Naive B cell (primary cell): ENCODE measurements at regions not wholly inside any gene's neighbourhood (a gene's known extent, or its start where the extent isn't known, plus 50 kb on each side); places are given as distances from the start of the nearest gene placed in this dataset.
"Not testable (repeated sequence)": the region's sequence is repeated elsewhere in the genome, so short reads cannot be mapped to it uniquely, and the experiment has no call there.

Experiments used
- ATAC-seq, 2 donors: fragments of 150-1000 bp; cut with Tn5 transposase; 2 replicates each; pipeline ENCODE4 v1.10.0; 2021; ENCODE audit warnings: low read depth in 2 of 2, mild to moderate bottlenecking in 2 of 2, moderate library complexity in 2 of 2
- DNase-seq: peaks from one replicate; pipeline ENCODE4 v3.0.0; 2022
- H3K27ac Mint-ChIP-seq, 6 donors: one replicate each; pipeline ENCODE4 v1.8.0; 2020 to 2022; ENCODE audit warnings: mild to moderate bottlenecking in 6 of 6, mixed read lengths in 6 of 6, moderate library complexity in 5 of 6, inconsistent platforms in 2 of 6
- H3K27me3 Mint-ChIP-seq, 3 donors: one replicate each; pipeline ENCODE4 v1.8.0; 2021 to 2022; ENCODE audit warnings: mixed read lengths in 3 of 3, mild to moderate bottlenecking in 1 of 3
- H3K36me3 Mint-ChIP-seq, 2 donors: one replicate each; pipeline ENCODE4 v1.8.0; 2020 to 2022; ENCODE audit warnings: mixed read lengths in 2 of 2, inconsistent platforms in 1 of 2, mild to moderate bottlenecking in 1 of 2
- H3K4me1 Mint-ChIP-seq, 3 donors: one replicate each; pipeline ENCODE4 v1.8.0; 2020 to 2022; ENCODE audit warnings: mixed read lengths in 3 of 3, inconsistent platforms in 1 of 3, mild to moderate bottlenecking in 1 of 3, moderate library complexity in 1 of 3
- H3K4me3 Mint-ChIP-seq, 8 donors: one replicate each; pipeline ENCODE4 v1.8.0; 2020 to 2022; ENCODE audit warnings: mild to moderate bottlenecking in 8 of 8, mixed read lengths in 8 of 8, moderate library complexity in 8 of 8, inconsistent platforms in 2 of 8
- H3K9me3 Mint-ChIP-seq, 7 donors: one replicate each; pipeline ENCODE4 v1.8.0; 2020 to 2022; ENCODE audit warnings: mixed read lengths in 7 of 7, mild to moderate bottlenecking in 5 of 7, inconsistent platforms in 2 of 7, moderate library complexity in 1 of 7

- H3K4me1 Mint-ChIP-seq, result peaks cover 52 to 65% (median 60%) of the 10 kb centered on the region in 3 donors
- no peaks in the 10 kb centered on the region for H3K27me3 Mint-ChIP-seq
- peaks cover 0 to 5% (median 0%) of the 10 kb centered on the region in 7 donors for H3K9me3 Mint-ChIP-seq
- peak overlapping the region; percentile 84 to 100 (median 98) for H3K27ac Mint-ChIP-seq
- ATAC-seq (no peak), DNase-seq (no peak)
- H3K36me3 Mint-ChIP-seq, result no peaks in the 10 kb centered on the region
- H3K4me3 Mint-ChIP-seq, result peak overlapping the region in 7 of 8 donors; percentile 27 to 81 (median 56)
Measured at GRCh38 chr14:105581551-105582341, 55.4 kb downstream of the TMEM121 start.

DNA sequence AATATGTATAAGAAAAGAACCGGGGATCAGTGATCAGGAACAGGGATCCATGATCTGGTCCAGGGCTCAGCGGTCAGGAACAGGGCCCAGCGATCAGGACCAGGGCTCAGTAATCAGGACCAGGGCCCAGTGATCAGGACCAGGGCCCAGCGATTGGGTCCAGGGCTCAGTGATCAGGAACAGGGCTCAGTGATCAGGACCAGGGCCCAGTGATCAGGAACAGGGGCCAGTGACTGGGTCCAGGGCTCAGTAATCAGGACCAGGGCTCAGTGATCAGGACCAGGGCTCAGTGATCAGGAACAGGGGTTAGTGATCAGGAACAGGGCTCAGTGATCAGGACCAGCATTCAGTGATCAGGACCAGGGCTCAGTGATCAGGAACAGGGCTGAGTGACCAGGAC lies 56.3 kb downstream of the TMEM121 start:
- DNase-seq, result no peak

DNA sequence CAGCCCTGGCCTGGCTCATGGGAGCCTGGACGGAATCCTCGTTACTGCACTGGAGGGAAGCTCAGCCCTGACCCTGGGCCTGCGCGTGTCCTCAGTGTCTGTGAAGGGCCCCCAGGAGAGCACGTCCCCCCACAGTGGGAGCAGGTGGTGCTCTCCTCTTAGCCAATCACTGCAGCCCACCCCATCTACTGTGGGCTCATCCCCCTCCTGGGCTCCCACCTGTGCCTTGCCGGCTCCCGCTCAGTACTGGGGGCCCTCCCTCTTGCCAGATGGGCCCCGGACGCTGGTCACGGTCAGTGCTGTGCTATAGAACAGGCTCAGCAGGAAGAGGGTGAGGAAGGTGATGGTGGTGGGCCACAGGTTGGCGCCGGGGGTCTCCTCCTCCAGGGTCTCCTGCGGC lies 57.5 kb downstream of the TMEM121 start:
- not testable (repeated sequence) for H3K36me3 Mint-ChIP-seq, DNase-seq, ATAC-seq, H3K27me3 Mint-ChIP-seq, H3K9me3 Mint-ChIP-seq, H3K4me3 Mint-ChIP-seq
- Mint-ChIP-seq H3K4me1 (peaks cover 35 to 48% (median 48%) of the 10 kb centered on the region in 3 donors), H3K27ac (peak overlapping the region in 1 of 6 donors; percentile 76)

More for the DNA sequence above, 56.3 kb downstream of the TMEM121 start:
- H3K27me3 Mint-ChIP-seq, result no peaks in the 10 kb centered on the region
- peak overlapping the region in 7 of 8 donors; percentile 7 to 89 (median 53) for H3K4me3 Mint-ChIP-seq
- H3K4me1 Mint-ChIP-seq, result peaks cover 44 to 56% (median 54%) of the 10 kb centered on the region in 3 donors
- peaks cover 0 to 5% (median 0%) of the 10 kb centered on the region in 7 donors for H3K9me3 Mint-ChIP-seq
- no peaks in the 10 kb centered on the region for H3K36me3 Mint-ChIP-seq
- no peak for ATAC-seq
- H3K27ac Mint-ChIP-seq, result peak overlapping the region; percentile 91 to 100 (median 100)

- not testable (repeated sequence) for ATAC-seq, H3K36me3 Mint-ChIP-seq, H3K27me3 Mint-ChIP-seq, H3K9me3 Mint-ChIP-seq, DNase-seq
- H3K4me1 Mint-ChIP-seq, result peaks cover 35 to 56% (median 52%) of the 10 kb centered on the region in 3 donors
- H3K27ac Mint-ChIP-seq, result peak overlapping the region; percentile 66 to 98 (median 88)
- peak overlapping the region in 7 of 8 donors; percentile 59 to 81 (median 73) for H3K4me3 Mint-ChIP-seq
Measured at GRCh38 chr14:105585290-105585689, 58.9 kb downstream of the TMEM121 start.

DNA sequence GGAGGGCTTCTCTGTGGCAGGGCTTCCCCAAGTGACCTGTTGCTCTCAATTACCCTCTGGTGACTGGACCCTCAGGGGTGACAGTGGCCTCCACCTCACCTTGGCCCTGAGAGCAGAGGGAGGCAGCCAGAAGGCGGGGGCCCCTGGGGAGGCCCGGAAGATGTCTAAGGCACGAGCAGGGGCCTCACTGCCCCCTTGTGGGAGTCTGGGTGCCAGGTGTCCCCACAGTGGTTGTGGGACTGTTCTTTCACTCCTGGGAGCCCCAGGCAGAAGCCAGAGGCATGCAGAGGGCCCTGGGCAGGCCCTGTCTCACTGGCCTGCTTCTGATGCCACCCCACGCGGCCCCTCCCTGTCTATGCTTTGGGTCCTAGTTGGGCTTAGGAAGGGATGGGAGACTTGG lies 59.3 kb downstream of the TMEM121 start:
- not testable (repeated sequence) for H3K27me3 Mint-ChIP-seq, H3K36me3 Mint-ChIP-seq, H3K9me3 Mint-ChIP-seq
- ATAC-seq, result peak; percentile 52 to 60
- Mint-ChIP-seq H3K4me1 (peaks cover 31 to 52% (median 48%) of the 10 kb centered on the region in 3 donors), H3K27ac (peak overlapping the region in 5 of 6 donors; percentile 82 to 98 (median 94)), H3K4me3 (peak overlapping the region in 6 of 8 donors; percentile 36 to 81 (median 72))
- peak; percentile 42 for DNase-seq

DNA sequence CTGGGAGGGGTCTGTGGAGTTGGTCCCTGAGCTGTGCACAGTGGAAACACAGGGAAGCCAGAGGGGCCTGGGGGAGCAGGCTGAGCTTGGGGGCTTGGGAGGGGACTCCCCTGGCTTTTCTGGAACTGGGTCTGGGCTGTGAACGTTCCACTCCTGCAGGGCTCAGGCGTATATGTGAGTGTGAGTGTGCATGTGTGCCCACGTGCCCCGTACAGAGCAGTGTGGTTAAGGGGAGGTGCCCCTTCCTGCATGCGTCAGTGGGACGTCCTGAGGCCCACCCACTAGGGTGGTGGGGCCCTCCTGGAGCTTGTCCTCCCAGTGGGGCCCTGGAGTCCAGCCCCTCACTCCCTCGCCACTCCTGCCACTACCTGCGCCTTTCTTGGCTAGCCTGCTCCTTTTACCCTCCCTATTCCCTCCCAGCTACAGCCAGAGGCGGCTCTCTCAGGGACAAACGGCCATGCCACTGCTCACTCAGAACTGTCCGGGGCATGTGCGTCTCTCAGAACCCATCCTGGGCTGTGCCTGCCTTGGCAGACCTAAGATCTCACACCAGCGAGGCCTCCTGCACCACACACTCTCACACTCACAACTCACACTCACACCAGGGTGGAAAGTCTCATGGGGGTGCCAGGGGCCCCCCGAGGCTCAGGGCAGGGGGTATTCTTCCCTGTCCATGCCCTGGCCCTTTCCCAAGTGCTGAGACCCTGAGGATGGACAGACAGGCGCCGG lies 59.9 kb downstream of the TMEM121 start:
- not testable (repeated sequence) for H3K27me3 Mint-ChIP-seq, H3K9me3 Mint-ChIP-seq, H3K36me3 Mint-ChIP-seq
- peak; percentile 67 for DNase-seq
- Mint-ChIP-seq H3K4me1 (peaks cover 25 to 51% (median 42%) of the 10 kb centered on the region in 3 donors), H3K27ac (peak overlapping the region; percentile 49 to 98 (median 92)), H3K4me3 (peak overlapping the region in 5 of 8 donors; percentile 36 to 81 (median 70))
- ATAC-seq, result peak; percentile 95 to 96

DNA sequence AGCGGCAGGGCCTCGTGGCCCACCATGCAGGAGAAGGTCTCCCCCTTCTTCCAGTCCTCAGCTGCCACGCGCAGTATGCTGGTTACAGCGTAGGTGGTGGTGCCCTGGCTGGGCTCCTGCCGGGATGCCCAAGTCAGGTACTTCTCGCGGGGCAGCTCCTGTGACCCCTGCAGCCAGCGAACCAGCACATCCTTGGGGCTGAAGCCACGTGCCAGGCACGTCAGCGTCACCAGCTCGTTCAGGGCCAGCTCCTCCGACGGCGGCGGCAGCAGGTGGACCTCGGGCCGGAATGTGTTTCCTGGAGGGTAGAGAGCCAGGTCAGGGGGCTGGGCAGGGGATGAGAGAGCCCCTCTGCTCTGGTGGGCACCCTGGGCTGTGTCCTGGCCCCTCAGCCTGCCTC lies 60.7 kb downstream of the TMEM121 start:
- not testable (repeated sequence) for H3K36me3 Mint-ChIP-seq, H3K4me3 Mint-ChIP-seq, H3K9me3 Mint-ChIP-seq, DNase-seq, H3K27me3 Mint-ChIP-seq, ATAC-seq
- peak overlapping the region in 2 of 6 donors; percentile 91 to 94 for H3K27ac Mint-ChIP-seq
- peaks cover 21 to 46% (median 35%) of the 10 kb centered on the region in 3 donors for H3K4me1 Mint-ChIP-seq

GRCh38 chr14:105587482-105588235 lies 61.3 kb downstream of the TMEM121 start:
- Mint-ChIP-seq H3K27ac (peak overlapping the region in 3 of 6 donors; percentile 66 to 84 (median 81)), H3K4me1 (peaks cover 17 to 40% (median 29%) of the 10 kb centered on the region in 3 donors)
- not testable (repeated sequence) for DNase-seq, H3K36me3 Mint-ChIP-seq, H3K4me3 Mint-ChIP-seq, H3K9me3 Mint-ChIP-seq, H3K27me3 Mint-ChIP-seq, ATAC-seq

DNA sequence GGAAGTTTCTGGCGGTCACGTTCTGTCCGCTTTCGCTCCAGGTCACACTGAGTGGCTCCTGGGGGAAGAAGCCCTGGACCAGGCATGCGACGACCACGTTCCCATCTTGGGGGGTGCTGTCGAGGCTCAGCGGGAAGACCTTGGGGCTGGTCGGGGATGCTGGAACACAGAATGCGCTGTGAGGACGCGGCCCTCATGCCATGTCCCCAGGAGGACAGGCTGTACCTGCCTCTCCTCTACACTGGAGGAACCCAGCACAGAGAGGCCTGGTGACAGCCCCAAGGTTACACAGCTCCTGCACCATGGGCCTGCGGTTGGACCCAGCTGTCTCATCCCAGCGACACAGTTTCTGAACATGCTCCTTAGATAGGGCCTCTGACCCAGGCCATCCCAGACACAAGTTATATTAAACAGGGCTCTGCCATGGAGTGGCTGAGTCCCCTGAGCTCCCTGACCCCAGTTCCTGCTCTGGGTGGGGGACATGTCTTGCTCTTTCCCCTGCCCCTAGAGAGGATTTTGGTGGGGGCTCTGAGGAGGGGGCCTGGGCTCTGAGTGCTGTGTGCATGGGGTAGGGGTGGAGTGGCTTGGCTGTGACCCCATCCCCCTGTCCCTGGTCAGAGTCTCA lies 62.0 kb downstream of the TMEM121 start:
- no peak overlapping the region for H3K4me3 Mint-ChIP-seq

GRCh38 chr14:105589161-105589925 lies 63.0 kb downstream of the TMEM121 start:
- no peak for ATAC-seq
- Mint-ChIP-seq H3K9me3 (peaks cover 0 to 5% (median 0%) of the 10 kb centered on the region in 7 donors), H3K4me1 (peaks cover 14 to 32% (median 24%) of the 10 kb centered on the region in 3 donors), H3K27ac (peak overlapping the region in 5 of 6 donors; percentile 11 to 93 (median 43)), H3K36me3 (no peaks in the 10 kb centered on the region), H3K4me3 (peak overlapping the region in 1 of 8 donors; percentile 76), H3K27me3 (no peaks in the 10 kb centered on the region)
- no peak for DNase-seq

More for the DNA sequence above, 62.0 kb downstream of the TMEM121 start:
- Mint-ChIP-seq H3K27ac (peak overlapping the region in 4 of 6 donors; percentile 26 to 74 (median 61)), H3K27me3 (no peaks in the 10 kb centered on the region), H3K4me1 (peaks cover 14 to 33% (median 24%) of the 10 kb centered on the region in 3 donors), H3K9me3 (peaks cover 0 to 5% (median 0%) of the 10 kb centered on the region in 7 donors), H3K36me3 (no peaks in the 10 kb centered on the region)
- DNase-seq (no peak), ATAC-seq (no peak)

DNA sequence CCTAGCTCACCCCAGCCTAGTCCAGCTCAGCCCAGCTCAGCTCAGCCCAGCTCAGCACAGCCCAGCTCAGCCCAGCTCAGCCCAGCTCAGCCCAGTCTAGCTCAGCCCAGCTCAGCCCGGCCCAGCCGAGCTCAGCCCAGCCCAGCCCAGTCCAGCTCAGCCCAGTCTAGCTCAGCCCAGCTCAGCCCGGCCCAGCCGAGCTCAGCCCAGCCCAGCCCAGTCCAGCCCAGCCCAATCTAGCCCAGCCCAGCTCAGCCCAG lies 63.5 kb downstream of the TMEM121 start:
- H3K4me3 Mint-ChIP-seq, H3K9me3 Mint-ChIP-seq, DNase-seq, ATAC-seq, H3K27me3 Mint-ChIP-seq, H3K36me3 Mint-ChIP-seq, H3K27ac Mint-ChIP-seq: not testable (repeated sequence)
- peaks cover 11 to 32% (median 21%) of the 10 kb centered on the region in 3 donors for H3K4me1 Mint-ChIP-seq

GRCh38 chr14:105591052-105591451 lies 64.7 kb downstream of the TMEM121 start:
- Mint-ChIP-seq H3K9me3 (peaks cover 0 to 2% (median 0%) of the 10 kb centered on the region in 7 donors), H3K4me3 (no peak overlapping the region), H3K27ac (peak overlapping the region in 2 of 6 donors; percentile 49 to 57), H3K27me3 (no peaks in the 10 kb centered on the region), H3K36me3 (no peaks in the 10 kb centered on the region), H3K4me1 (peaks cover 3 to 22% (median 14%) of the 10 kb centered on the region in 3 donors)
- ATAC-seq (no peak), DNase-seq (no peak)
